ENCODE measurements at regions not wholly inside any gene's neighbourhood (a gene's known extent, or its start where the extent isn't known, plus 50 kb on each side); places are given as distances from the start of the nearest gene placed in this dataset.

- Histone ChIP-seq H3K36me3 (ENCODE audit: control insufficient read depth, insufficient read depth, low read length) (peaks cover 47% of the 10 kb centered on the region), H3K9me3 (ENCODE audit: control insufficient read depth, low read length) (no peaks in the 10 kb centered on the region), H3K27me3 (ENCODE audit: control insufficient read depth, insufficient read depth, low read length, poor library complexity, severe bottlenecking) (no peaks in the 10 kb centered on the region), H3K27ac (ENCODE audit: insufficient read depth, low read depth, low read length, poor library complexity, severe bottlenecking) (no peak overlapping the region), H3K4me1 (ENCODE audit: control insufficient read depth, insufficient read depth, low read length) (no peaks in the 10 kb centered on the region), H3K4me3 (ENCODE audit: insufficient read depth, low read depth, low read length) (no peak overlapping the region)
- WGBS, 2 experiments = 95% methylated on average over 25 of the region's 25 CpGs
These were observed 347.9 kb downstream of the SEC14L1 start for GRCh38 chr17:77488531-77489238.

- H3K36me3 ChIP-seq (ENCODE audit: control insufficient read depth, insufficient read depth, low read length) = peaks cover 44% of the 10 kb centered on the region
These were observed 348.6 kb downstream of the SEC14L1 start for GRCh38 chr17:77489239-77489892.

GRCh38 chr17:77489893-77490255 lies 349.1 kb downstream of the SEC14L1 start:
- Histone ChIP-seq H3K9me3 (ENCODE audit: control insufficient read depth, low read length) (no peaks in the 10 kb centered on the region), H3K4me1 (ENCODE audit: control insufficient read depth, insufficient read depth, low read length) (no peaks in the 10 kb centered on the region), H3K4me3 (ENCODE audit: insufficient read depth, low read depth, low read length) (no peak overlapping the region), H3K27ac (ENCODE audit: insufficient read depth, low read depth, low read length, poor library complexity, severe bottlenecking) (no peak overlapping the region), H3K27me3 (ENCODE audit: control insufficient read depth, insufficient read depth, low read length, poor library complexity, severe bottlenecking) (no peaks in the 10 kb centered on the region), H3K36me3 (ENCODE audit: control insufficient read depth, insufficient read depth, low read length) (peaks cover 44% of the 10 kb centered on the region)
- 90 to 95% methylated on average over 11 of the region's 11 CpGs for WGBS, 2 experiments

More at GRCh38 chr17:77489239-77489892, 348.6 kb downstream of the SEC14L1 start:
- no peak overlapping the region for H3K4me3 ChIP-seq (ENCODE audit: insufficient read depth, low read depth, low read length)
- WGBS, 2 experiments = 93% methylated on average over 19 of the region's 19 CpGs
- no peaks in the 10 kb centered on the region for H3K27me3 ChIP-seq (ENCODE audit: control insufficient read depth, insufficient read depth, low read length, poor library complexity, severe bottlenecking)
- no peak overlapping the region for H3K27ac ChIP-seq (ENCODE audit: insufficient read depth, low read depth, low read length, poor library complexity, severe bottlenecking)
- H3K4me1 ChIP-seq (ENCODE audit: control insufficient read depth, insufficient read depth, low read length) = no peaks in the 10 kb centered on the region
- H3K9me3 ChIP-seq (ENCODE audit: control insufficient read depth, low read length) = no peaks in the 10 kb centered on the region

- H3K27ac ChIP-seq (ENCODE audit: insufficient read depth, low read depth, low read length, poor library complexity, severe bottlenecking) = no peak overlapping the region
- H3K4me1 ChIP-seq (ENCODE audit: control insufficient read depth, insufficient read depth, low read length) = no peaks in the 10 kb centered on the region
- WGBS, 2 experiments = 93 to 94% methylated on average over 27 of the region's 27 CpGs
- peaks cover 48% of the 10 kb centered on the region for H3K36me3 ChIP-seq (ENCODE audit: control insufficient read depth, insufficient read depth, low read length)
- H3K9me3 ChIP-seq (ENCODE audit: control insufficient read depth, low read length) = no peaks in the 10 kb centered on the region
- no peaks in the 10 kb centered on the region for H3K27me3 ChIP-seq (ENCODE audit: control insufficient read depth, insufficient read depth, low read length, poor library complexity, severe bottlenecking)
- no peak overlapping the region for H3K4me3 ChIP-seq (ENCODE audit: insufficient read depth, low read depth, low read length)
These were observed 349.8 kb downstream of the SEC14L1 start for GRCh38 chr17:77490361-77491183.

GRCh38 chr17:77491921-77492445 lies 351.2 kb downstream of the SEC14L1 start:
- H3K27me3 ChIP-seq (ENCODE audit: control insufficient read depth, insufficient read depth, low read length, poor library complexity, severe bottlenecking) = no peaks in the 10 kb centered on the region
- no peaks in the 10 kb centered on the region for H3K9me3 ChIP-seq (ENCODE audit: control insufficient read depth, low read length)
- 92 to 93% methylated on average over 16 of the region's 16 CpGs for WGBS, 2 experiments
- H3K4me3 ChIP-seq (ENCODE audit: insufficient read depth, low read depth, low read length) = no peak overlapping the region
- peaks cover 52% of the 10 kb centered on the region for H3K36me3 ChIP-seq (ENCODE audit: control insufficient read depth, insufficient read depth, low read length)
- no peak overlapping the region for H3K27ac ChIP-seq (ENCODE audit: insufficient read depth, low read depth, low read length, poor library complexity, severe bottlenecking)
- H3K4me1 ChIP-seq (ENCODE audit: control insufficient read depth, insufficient read depth, low read length) = no peaks in the 10 kb centered on the region

GRCh38 chr17:77492446-77493237 lies 351.9 kb downstream of the SEC14L1 start:
- Histone ChIP-seq H3K27ac (ENCODE audit: insufficient read depth, low read depth, low read length, poor library complexity, severe bottlenecking) (no peak overlapping the region), H3K36me3 (ENCODE audit: control insufficient read depth, insufficient read depth, low read length) (peaks cover 49% of the 10 kb centered on the region)
- 95 to 96% methylated on average over 23 of the region's 23 CpGs for WGBS, 2 experiments

GRCh38 chr17:77493238-77493820 lies 352.6 kb downstream of the SEC14L1 start:
- Histone ChIP-seq H3K9me3 (ENCODE audit: control insufficient read depth, low read length) (no peaks in the 10 kb centered on the region), H3K36me3 (ENCODE audit: control insufficient read depth, insufficient read depth, low read length) (peaks cover 42% of the 10 kb centered on the region), H3K27ac (ENCODE audit: insufficient read depth, low read depth, low read length, poor library complexity, severe bottlenecking) (no peak overlapping the region), H3K4me3 (ENCODE audit: insufficient read depth, low read depth, low read length) (no peak overlapping the region), H3K4me1 (ENCODE audit: control insufficient read depth, insufficient read depth, low read length) (no peaks in the 10 kb centered on the region), H3K27me3 (ENCODE audit: control insufficient read depth, insufficient read depth, low read length, poor library complexity, severe bottlenecking) (no peaks in the 10 kb centered on the region)
- 80 to 87% methylated on average over 11 of the region's 11 CpGs for WGBS, 2 experiments

More at GRCh38 chr17:77492446-77493237, 351.9 kb downstream of the SEC14L1 start:
- Histone ChIP-seq H3K4me3 (ENCODE audit: insufficient read depth, low read depth, low read length) (no peak overlapping the region), H3K27me3 (ENCODE audit: control insufficient read depth, insufficient read depth, low read length, poor library complexity, severe bottlenecking) (no peaks in the 10 kb centered on the region), H3K9me3 (ENCODE audit: control insufficient read depth, low read length) (no peaks in the 10 kb centered on the region), H3K4me1 (ENCODE audit: control insufficient read depth, insufficient read depth, low read length) (no peaks in the 10 kb centered on the region)

GRCh38 chr17:77493901-77494663 lies 353.3 kb downstream of the SEC14L1 start:
- no peaks in the 10 kb centered on the region for H3K4me1 ChIP-seq (ENCODE audit: control insufficient read depth, insufficient read depth, low read length)
- H3K27ac ChIP-seq (ENCODE audit: insufficient read depth, low read depth, low read length, poor library complexity, severe bottlenecking) = no peak overlapping the region
- no peaks in the 10 kb centered on the region for H3K9me3 ChIP-seq (ENCODE audit: control insufficient read depth, low read length)
- WGBS, 2 experiments = 85 to 95% methylated on average over 8 to 9 of the region's 9 CpGs
- H3K36me3 ChIP-seq (ENCODE audit: control insufficient read depth, insufficient read depth, low read length) = peaks cover 35% of the 10 kb centered on the region
- H3K27me3 ChIP-seq (ENCODE audit: control insufficient read depth, insufficient read depth, low read length, poor library complexity, severe bottlenecking) = no peaks in the 10 kb centered on the region
- no peak overlapping the region for H3K4me3 ChIP-seq (ENCODE audit: insufficient read depth, low read depth, low read length)

Measured in ectodermal cell (in vitro differentiated cells).